SK-N-SH treated with all-trans-retinoic acid at 6 μM for 48 hours (cell line): ENCODE measurements at regions not wholly inside any gene's neighbourhood (a gene's known extent, or its start where the extent isn't known, plus 50 kb on each side); places are given as distances from the start of the nearest gene placed in this dataset.

ENCODE experiments used
- ATAC-seq: fragments of 200-7000 bp; cut with Tn5 transposase; 3 replicates; pipeline ENCODE4 v1.9.1; 2020; ENCODE audit warnings: mild to moderate bottlenecking, moderate library complexity
- ARNTL ChIP-seq: fragments of 450-650 bp; formaldehyde crosslinking; IDR thresholded peaks from 2 replicates; pipeline ENCODE4 v1.5.0; 2020; ENCODE audit warnings: low read depth, mild to moderate bottlenecking, moderate library complexity, borderline replicate concordance
- BACH2 ChIP-seq: fragments of 250-450 bp; sonication (Bioruptor Pico); IDR thresholded peaks from 2 replicates; pipeline ENCODE4 v1.9.0; 2021; ENCODE audit warnings: mild to moderate bottlenecking, borderline replicate concordance
- CSDC2 ChIP-seq: fragments of 250-450 bp; sonication (Bioruptor Pico); IDR thresholded peaks from 2 replicates; pipeline ENCODE4 v1.5.0; 2020; ENCODE audit warnings: mild to moderate bottlenecking, moderate library complexity
- ESRRG ChIP-seq: fragments of 250-450 bp; sonication (Bioruptor Pico); IDR thresholded peaks from 2 replicates; pipeline ENCODE4 v1.6.1; 2021; ENCODE audit warnings: mild to moderate bottlenecking
- GLIS3 ChIP-seq: fragments of 250-450 bp; sonication (Bioruptor Pico); IDR thresholded peaks from 2 replicates; pipeline ENCODE4 v1.5.0; 2020; ENCODE audit warnings: mild to moderate bottlenecking, moderate library complexity
- ISL1 ChIP-seq: fragments of 250-450 bp; sonication (Bioruptor Pico); IDR thresholded peaks from 2 replicates; pipeline ENCODE4 v2.1.2; 2022; ENCODE audit warnings: mild to moderate bottlenecking, moderate library complexity
- PPARA ChIP-seq: fragments of 250-450 bp; sonication (Bioruptor Pico); IDR thresholded peaks from 2 replicates; pipeline ENCODE4 v1.5.0; 2020; ENCODE audit warnings: mild to moderate bottlenecking, borderline replicate concordance
- RARB ChIP-seq: fragments of 250-450 bp; sonication (Bioruptor Pico); IDR thresholded peaks from 2 replicates; pipeline ENCODE4 v1.8.0; 2021; ENCODE audit warnings: mild to moderate bottlenecking, moderate library complexity
- SNAI2 ChIP-seq: fragments of 250-450 bp; sonication (Bioruptor Pico); IDR thresholded peaks from 2 replicates; pipeline ENCODE4 v1.5.0; 2020; ENCODE audit warnings: mild to moderate bottlenecking, moderate library complexity
- TCF4 ChIP-seq: fragments of 250-450 bp; sonication (Bioruptor Pico); IDR thresholded peaks from 2 replicates; pipeline ENCODE4 v1.8.0; 2021; ENCODE audit warnings: mild to moderate bottlenecking, moderate library complexity, borderline replicate concordance
- TOX ChIP-seq: fragments of 250-450 bp; sonication (Bioruptor Pico); IDR thresholded peaks from 2 replicates; pipeline ENCODE4 v1.8.0; 2021; ENCODE audit warnings: mild to moderate bottlenecking, moderate library complexity, borderline replicate concordance
- ZC3H10 ChIP-seq: fragments of 250-450 bp; sonication (Bioruptor Pico); IDR thresholded peaks from 2 replicates; pipeline ENCODE4 v1.5.1; 2021; ENCODE audit warnings: mild to moderate bottlenecking, moderate library complexity
- ZFP30 ChIP-seq: fragments of 450-650 bp; formaldehyde crosslinking; IDR thresholded peaks from 2 replicates; pipeline ENCODE4 v1.5.0; 2022; ENCODE audit warnings: mild to moderate bottlenecking, moderate library complexity
- ZNF565 ChIP-seq: fragments of 450-650 bp; formaldehyde crosslinking; conservative IDR thresholded peaks from 2 replicates; pipeline ENCODE4 v1.5.0; 2020; ENCODE audit warnings: low read depth, mild to moderate bottlenecking, moderate library complexity
- ZNF70 ChIP-seq: fragments of 450-650 bp; formaldehyde crosslinking; IDR thresholded peaks from 2 replicates; pipeline ENCODE4 v1.5.0; 2020; ENCODE audit warnings: mild to moderate bottlenecking, moderate library complexity
- ZNF8 ChIP-seq: fragments of 450-650 bp; formaldehyde crosslinking; IDR thresholded peaks from 2 replicates; pipeline ENCODE4 v1.5.0; 2020; ENCODE audit warnings: mild to moderate bottlenecking, moderate library complexity
- TF ChIP-seq, protein P1 (sequence below): fragments of 250-450 bp; sonication (Bioruptor Pico); IDR thresholded peaks from 2 replicates; pipeline ENCODE4 v1.5.1; 2021; ENCODE audit warnings: mild to moderate bottlenecking, moderate library complexity
- TF ChIP-seq, protein P2 (sequence below): fragments of 250-450 bp; sonication (Bioruptor Pico); IDR thresholded peaks from 2 replicates; pipeline ENCODE4 v1.5.0; 2020; ENCODE audit warnings: mild to moderate bottlenecking, moderate library complexity
- TF ChIP-seq, protein P3 (sequence below): fragments of 250-450 bp; sonication (Bioruptor Pico); IDR thresholded peaks from 2 replicates; pipeline ENCODE4 v1.8.0; 2020; ENCODE audit warnings: mild to moderate bottlenecking, moderate library complexity, borderline replicate concordance
- TF ChIP-seq, protein P4 (sequence below): fragments of 250-450 bp; sonication (Bioruptor Pico); IDR thresholded peaks from 2 replicates; pipeline ENCODE4 v1.5.1; 2020; ENCODE audit warnings: low read depth, mild to moderate bottlenecking, moderate library complexity
- TF ChIP-seq, protein P5 (sequence below): fragments of 250-450 bp; sonication (Bioruptor Pico); IDR thresholded peaks from 2 replicates; pipeline ENCODE4 v1.8.0; 2021; ENCODE audit warnings: low read depth, mild to moderate bottlenecking, moderate library complexity, borderline replicate concordance

DNA sequence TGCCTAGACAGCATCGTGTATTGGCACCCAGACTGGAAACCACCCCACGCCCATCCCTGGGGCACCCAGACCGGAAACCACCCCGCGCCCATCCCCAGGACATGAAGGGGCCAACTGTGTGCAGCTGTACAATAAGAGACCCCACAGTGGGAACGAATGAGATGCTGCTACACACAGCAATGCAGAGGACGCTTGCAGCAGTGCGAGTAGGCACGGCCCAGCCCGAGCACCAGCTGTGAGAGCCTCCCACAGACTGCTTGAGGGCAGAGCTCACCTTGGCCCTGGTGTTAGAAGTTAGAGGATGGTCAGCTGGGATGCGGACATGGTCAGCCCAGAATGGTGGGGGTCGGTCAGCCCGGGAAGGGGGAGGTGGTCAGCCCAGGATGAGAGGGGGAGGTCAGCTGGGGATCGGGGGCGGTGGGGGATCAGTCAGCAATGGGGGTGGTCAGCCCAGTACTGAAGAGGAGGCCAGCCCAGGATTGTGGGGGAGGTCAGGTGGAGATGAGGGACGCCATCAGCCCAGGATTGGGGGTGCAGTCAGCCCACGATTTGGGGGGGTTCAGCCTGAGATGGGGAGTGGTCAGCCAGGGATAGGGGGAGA lies 340.0 kb downstream of the C16orf95 start:
- TF ChIP-seq ZC3H10 (CRISPR knock-in tag) (no peak), ARNTL (CRISPR knock-in tag) (no peak), BACH2 (no peak), PPARA (CRISPR knock-in tag) (no peak), CSDC2 (CRISPR knock-in tag) (no peak), SNAI2 (no peak)
- no peak for ATAC-seq

DNA sequence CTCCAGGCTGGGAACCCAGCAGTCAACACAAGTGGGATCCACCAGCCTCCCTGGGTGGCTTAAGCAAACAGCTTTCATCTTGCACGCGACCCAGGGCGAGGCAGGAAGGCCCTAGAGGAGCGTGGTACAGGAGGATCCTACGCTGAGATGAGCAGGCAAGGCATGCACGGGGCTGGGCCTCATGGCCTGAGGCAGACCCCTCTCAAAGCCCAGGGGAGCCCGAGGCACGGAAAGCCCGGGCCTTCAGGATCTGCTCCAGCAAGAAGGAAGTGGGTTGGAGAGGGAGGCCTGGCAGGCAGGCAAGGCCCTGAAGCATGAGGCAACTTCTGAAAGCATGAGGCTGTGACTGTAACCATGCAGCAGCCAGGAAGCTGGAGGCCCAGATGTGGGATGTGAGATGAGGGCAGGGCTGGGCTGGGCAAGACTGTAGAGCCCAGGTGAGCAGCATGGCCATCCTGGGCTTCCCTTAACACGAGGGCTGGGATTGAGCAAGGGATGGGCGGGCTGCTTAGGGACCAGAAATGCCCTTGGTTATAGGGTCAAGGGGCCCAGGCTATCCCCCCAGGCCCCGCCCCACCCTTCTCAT lies 338.7 kb downstream of the C16orf95 start:
- ATAC-seq, result no peak
- TF ChIP-seq BACH2 (no peak), TCF4 (CRISPR knock-in tag) (no peak), ARNTL (CRISPR knock-in tag) (no peak)
- TF ChIP-seq, protein P1, sequence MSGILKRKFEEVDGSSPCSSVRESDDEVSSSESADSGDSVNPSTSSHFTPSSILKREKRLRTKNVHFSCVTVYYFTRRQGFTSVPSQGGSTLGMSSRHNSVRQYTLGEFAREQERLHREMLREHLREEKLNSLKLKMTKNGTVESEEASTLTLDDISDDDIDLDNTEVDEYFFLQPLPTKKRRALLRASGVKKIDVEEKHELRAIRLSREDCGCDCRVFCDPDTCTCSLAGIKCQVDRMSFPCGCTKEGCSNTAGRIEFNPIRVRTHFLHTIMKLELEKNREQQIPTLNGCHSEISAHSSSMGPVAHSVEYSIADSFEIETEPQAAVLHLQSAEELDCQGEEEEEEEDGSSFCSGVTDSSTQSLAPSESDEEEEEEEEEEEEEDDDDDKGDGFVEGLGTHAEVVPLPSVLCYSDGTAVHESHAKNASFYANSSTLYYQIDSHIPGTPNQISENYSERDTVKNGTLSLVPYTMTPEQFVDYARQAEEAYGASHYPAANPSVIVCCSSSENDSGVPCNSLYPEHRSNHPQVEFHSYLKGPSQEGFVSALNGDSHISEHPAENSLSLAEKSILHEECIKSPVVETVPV, result no peak

DNA sequence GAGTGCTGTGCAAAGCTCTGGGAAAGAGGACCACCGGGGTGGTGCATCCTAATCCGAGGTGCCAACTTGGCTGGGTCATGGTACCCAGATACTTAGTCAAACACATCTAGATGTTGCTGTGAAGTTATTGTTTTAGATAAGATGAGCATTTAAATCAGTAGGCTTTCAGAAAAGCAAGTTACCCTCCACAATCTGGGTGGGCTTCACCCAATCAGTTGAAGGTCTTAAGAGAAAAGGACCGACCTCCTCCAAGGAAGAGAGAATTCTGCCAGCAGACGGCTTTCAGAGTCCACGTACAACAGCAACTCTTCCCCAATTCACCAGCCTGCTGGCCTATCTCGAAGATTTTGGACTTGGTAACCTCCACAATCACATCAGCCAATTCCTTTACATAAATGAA lies 338.1 kb downstream of the C16orf95 start:
- TF ChIP-seq ZNF565, result no peak
- TF ChIP-seq PPARA (CRISPR knock-in tag), result no peak
- TF ChIP-seq ESRRG (CRISPR knock-in tag), result no peak
- no peak for TF ChIP-seq ZFP30 (CRISPR knock-in tag)
- no peak for TF ChIP-seq BACH2
- TF ChIP-seq ZNF70 (CRISPR knock-in tag), result no peak
- TF ChIP-seq, protein P2, sequence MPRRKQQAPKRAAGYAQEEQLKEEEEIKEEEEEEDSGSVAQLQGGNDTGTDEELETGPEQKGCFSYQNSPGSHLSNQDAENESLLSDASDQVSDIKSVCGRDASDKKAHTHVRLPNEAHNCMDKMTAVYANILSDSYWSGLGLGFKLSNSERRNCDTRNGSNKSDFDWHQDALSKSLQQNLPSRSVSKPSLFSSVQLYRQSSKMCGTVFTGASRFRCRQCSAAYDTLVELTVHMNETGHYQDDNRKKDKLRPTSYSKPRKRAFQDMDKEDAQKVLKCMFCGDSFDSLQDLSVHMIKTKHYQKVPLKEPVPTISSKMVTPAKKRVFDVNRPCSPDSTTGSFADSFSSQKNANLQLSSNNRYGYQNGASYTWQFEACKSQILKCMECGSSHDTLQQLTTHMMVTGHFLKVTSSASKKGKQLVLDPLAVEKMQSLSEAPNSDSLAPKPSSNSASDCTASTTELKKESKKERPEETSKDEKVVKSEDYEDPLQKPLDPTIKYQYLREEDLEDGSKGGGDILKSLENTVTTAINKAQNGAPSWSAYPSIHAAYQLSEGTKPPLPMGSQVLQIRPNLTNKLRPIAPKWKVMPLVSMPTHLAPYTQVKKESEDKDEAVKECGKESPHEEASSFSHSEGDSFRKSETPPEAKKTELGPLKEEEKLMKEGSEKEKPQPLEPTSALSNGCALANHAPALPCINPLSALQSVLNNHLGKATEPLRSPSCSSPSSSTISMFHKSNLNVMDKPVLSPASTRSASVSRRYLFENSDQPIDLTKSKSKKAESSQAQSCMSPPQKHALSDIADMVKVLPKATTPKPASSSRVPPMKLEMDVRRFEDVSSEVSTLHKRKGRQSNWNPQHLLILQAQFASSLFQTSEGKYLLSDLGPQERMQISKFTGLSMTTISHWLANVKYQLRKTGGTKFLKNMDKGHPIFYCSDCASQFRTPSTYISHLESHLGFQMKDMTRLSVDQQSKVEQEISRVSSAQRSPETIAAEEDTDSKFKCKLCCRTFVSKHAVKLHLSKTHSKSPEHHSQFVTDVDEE (CRISPR knock-in tag), result no peak
- TF ChIP-seq, all 23 proteins: peak for 0
- no peak for ATAC-seq

DNA sequence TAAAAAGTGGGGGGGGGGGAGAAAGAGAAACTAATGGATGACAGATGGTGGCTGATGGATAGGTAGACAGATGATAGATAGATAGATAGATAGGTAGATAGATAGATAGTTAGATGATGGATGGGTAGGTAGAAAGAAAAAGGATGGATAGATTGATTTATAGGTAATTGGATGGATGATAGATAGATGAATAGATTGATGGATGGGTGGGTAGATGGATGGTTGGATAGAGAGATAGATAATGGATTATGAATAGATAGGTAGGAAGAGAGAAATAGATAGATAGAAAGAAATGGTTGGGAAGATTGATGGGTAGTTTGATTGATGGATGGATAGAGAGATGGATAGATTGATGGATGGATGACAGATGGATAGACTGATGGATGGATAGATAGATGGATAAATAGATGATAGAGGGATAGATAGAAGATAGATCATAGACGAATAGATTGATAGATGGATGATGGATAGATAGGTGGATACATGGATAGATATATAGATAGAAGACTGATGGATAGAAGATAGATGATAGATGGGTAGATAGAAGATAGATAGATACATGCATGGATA lies 337.1 kb downstream of the C16orf95 start:
- no peak for TF ChIP-seq ESRRG (CRISPR knock-in tag)
- TF ChIP-seq, protein P3, sequence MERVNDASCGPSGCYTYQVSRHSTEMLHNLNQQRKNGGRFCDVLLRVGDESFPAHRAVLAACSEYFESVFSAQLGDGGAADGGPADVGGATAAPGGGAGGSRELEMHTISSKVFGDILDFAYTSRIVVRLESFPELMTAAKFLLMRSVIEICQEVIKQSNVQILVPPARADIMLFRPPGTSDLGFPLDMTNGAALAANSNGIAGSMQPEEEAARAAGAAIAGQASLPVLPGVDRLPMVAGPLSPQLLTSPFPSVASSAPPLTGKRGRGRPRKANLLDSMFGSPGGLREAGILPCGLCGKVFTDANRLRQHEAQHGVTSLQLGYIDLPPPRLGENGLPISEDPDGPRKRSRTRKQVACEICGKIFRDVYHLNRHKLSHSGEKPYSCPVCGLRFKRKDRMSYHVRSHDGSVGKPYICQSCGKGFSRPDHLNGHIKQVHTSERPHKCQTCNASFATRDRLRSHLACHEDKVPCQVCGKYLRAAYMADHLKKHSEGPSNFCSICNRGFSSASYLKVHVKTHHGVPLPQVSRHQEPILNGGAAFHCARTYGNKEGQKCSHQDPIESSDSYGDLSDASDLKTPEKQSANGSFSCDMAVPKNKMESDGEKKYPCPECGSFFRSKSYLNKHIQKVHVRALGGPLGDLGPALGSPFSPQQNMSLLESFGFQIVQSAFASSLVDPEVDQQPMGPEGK (CRISPR knock-in tag), result no peak
- TF ChIP-seq, protein P4, sequence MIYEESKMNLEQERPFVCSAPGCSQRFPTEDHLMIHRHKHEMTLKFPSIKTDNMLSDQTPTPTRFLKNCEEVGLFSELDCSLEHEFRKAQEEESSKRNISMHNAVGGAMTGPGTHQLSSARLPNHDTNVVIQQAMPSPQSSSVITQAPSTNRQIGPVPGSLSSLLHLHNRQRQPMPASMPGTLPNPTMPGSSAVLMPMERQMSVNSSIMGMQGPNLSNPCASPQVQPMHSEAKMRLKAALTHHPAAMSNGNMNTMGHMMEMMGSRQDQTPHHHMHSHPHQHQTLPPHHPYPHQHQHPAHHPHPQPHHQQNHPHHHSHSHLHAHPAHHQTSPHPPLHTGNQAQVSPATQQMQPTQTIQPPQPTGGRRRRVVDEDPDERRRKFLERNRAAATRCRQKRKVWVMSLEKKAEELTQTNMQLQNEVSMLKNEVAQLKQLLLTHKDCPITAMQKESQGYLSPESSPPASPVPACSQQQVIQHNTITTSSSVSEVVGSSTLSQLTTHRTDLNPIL (CRISPR knock-in tag), result no peak
- TF ChIP-seq SNAI2, result no peak
- TF ChIP-seq, protein P5, sequence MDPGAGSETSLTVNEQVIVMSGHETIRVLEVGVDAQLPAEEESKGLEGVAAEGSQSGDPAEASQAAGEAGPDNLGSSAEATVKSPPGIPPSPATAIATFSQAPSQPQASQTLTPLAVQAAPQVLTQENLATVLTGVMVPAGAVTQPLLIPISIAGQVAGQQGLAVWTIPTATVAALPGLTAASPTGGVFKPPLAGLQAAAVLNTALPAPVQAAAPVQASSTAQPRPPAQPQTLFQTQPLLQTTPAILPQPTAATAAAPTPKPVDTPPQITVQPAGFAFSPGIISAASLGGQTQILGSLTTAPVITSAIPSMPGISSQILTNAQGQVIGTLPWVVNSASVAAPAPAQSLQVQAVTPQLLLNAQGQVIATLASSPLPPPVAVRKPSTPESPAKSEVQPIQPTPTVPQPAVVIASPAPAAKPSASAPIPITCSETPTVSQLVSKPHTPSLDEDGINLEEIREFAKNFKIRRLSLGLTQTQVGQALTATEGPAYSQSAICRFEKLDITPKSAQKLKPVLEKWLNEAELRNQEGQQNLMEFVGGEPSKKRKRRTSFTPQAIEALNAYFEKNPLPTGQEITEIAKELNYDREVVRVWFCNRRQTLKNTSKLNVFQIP, result no peak
- TF ChIP-seq CSDC2 (CRISPR knock-in tag), result no peak
- no peak for TF ChIP-seq ZFP30 (CRISPR knock-in tag)
- no peak for TF ChIP-seq ISL1 (CRISPR knock-in tag)
- TF ChIP-seq PPARA (CRISPR knock-in tag), result no peak
- no peak for TF ChIP-seq GLIS3 (CRISPR knock-in tag)
- TF ChIP-seq TOX (CRISPR knock-in tag), result no peak
- TF ChIP-seq, protein P1, result no peak
- TF ChIP-seq RARB (CRISPR knock-in tag), result no peak
- no peak for TF ChIP-seq BACH2
- no peak for TF ChIP-seq ZNF8
- TF ChIP-seq ZNF70 (CRISPR knock-in tag), result no peak
- no peak for TF ChIP-seq ZC3H10 (CRISPR knock-in tag)
- no peak for TF ChIP-seq TCF4 (CRISPR knock-in tag)

More for the DNA sequence above, 337.1 kb downstream of the C16orf95 start:
- no peak for ATAC-seq
